Nephron progenitor cell (in vitro differentiated cells): ENCODE measurements at regions not wholly inside any gene's neighbourhood (a gene's known extent, or its start where the extent isn't known, plus 50 kb on each side); places are given as distances from the start of the nearest gene placed in this dataset.
"Not testable (repeated sequence)": the region's sequence is repeated elsewhere in the genome, so short reads cannot be mapped to it uniquely, and the experiment has no call there.

Experiments used
- DNase-seq: peaks from one replicate; pipeline ENCODE4 v3.0.0; 2021
- H3K27ac Mint-ChIP-seq: 2 replicates; pipeline ENCODE4 v1.8.0; 2021; ENCODE audit warnings: mild to moderate bottlenecking, moderate library complexity, mixed read lengths
- H3K27me3 Mint-ChIP-seq: 2 replicates; pipeline ENCODE4 v1.8.0; 2021; ENCODE audit warnings: mild to moderate bottlenecking, low read depth, mixed read lengths; ENCODE audit not compliant: poor library complexity
- H3K36me3 Mint-ChIP-seq: 2 replicates; pipeline ENCODE4 v1.8.0; 2021; ENCODE audit warnings: low read depth, mixed read lengths
- H3K4me1 Mint-ChIP-seq: 2 replicates; pipeline ENCODE4 v1.8.0; 2021; ENCODE audit warnings: mixed read lengths
- H3K4me3 Mint-ChIP-seq: 2 replicates; pipeline ENCODE4 v1.8.0; 2021; ENCODE audit warnings: mild to moderate bottlenecking, moderate library complexity, mixed read lengths
- H3K9me3 Mint-ChIP-seq: 2 replicates; pipeline ENCODE4 v1.8.0; 2021; ENCODE audit warnings: mild to moderate bottlenecking, moderate library complexity, mixed read lengths
- TF ChIP-seq, protein P1 (sequence below): fragments of 200-600 bp; sonication (generic); IDR thresholded peaks from 2 replicates; pipeline ENCODE4 v1.5.0; 2021; ENCODE audit warnings: antibody characterized with exemption

DNA sequence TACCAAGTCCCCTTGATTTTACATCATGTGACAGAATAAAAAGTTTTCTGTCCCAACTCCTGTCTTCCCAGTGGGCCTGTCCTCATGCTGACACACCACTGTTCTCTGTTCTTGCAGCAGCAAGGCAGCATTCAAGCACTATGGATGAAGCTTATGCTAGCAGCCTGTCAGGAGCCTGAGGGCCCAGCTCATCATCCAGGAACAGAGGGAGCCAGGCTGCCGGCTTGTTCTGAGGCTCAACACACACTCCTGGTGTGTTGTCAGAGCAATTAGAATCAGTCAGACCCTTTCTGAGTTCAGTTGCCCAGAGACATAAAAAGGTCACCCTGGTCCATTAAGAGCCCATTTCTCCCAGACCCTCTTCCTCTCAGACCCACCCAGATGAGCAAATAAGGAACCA, 282.9 kb downstream of the SEC16B start:
- no peak overlapping the region for H3K4me3 Mint-ChIP-seq
- no peak for DNase-seq
- H3K9me3 Mint-ChIP-seq = peaks cover 15% of the 10 kb centered on the region
- H3K27me3 Mint-ChIP-seq = peaks cover 4% of the 10 kb centered on the region
- no peak overlapping the region for H3K27ac Mint-ChIP-seq
- peaks cover 7% of the 10 kb centered on the region for H3K36me3 Mint-ChIP-seq
- H3K4me1 Mint-ChIP-seq = peaks cover 7% of the 10 kb centered on the region
- TF ChIP-seq, protein P1, sequence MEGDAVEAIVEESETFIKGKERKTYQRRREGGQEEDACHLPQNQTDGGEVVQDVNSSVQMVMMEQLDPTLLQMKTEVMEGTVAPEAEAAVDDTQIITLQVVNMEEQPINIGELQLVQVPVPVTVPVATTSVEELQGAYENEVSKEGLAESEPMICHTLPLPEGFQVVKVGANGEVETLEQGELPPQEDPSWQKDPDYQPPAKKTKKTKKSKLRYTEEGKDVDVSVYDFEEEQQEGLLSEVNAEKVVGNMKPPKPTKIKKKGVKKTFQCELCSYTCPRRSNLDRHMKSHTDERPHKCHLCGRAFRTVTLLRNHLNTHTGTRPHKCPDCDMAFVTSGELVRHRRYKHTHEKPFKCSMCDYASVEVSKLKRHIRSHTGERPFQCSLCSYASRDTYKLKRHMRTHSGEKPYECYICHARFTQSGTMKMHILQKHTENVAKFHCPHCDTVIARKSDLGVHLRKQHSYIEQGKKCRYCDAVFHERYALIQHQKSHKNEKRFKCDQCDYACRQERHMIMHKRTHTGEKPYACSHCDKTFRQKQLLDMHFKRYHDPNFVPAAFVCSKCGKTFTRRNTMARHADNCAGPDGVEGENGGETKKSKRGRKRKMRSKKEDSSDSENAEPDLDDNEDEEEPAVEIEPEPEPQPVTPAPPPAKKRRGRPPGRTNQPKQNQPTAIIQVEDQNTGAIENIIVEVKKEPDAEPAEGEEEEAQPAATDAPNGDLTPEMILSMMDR = no peak

DNA sequence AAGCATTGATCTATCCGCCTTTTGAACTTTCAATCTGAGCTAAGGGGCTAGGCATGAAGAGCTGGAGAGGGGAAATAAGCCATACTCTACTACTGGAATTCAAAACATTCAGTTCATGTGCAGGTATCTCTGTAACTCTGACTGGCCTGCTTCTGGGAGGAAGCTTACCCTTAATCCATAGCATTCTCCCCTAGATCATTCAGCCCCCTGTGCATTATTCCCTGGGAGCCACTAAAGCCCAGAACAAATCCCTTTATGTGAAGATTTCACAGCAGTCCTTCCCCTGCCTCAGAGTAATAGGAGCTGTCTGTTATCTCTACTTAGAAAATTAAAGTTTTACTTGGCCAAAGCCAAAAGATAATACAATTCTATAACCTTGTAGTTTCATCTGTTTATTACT, 300.7 kb downstream of the SEC16B start:
- H3K9me3 Mint-ChIP-seq = peaks cover 3% of the 10 kb centered on the region
- DNase-seq = no peak
- H3K36me3 Mint-ChIP-seq = no peaks in the 10 kb centered on the region
- H3K27me3 Mint-ChIP-seq = peaks cover 18% of the 10 kb centered on the region
- no peaks in the 10 kb centered on the region for H3K4me1 Mint-ChIP-seq
- H3K4me3 Mint-ChIP-seq = no peak overlapping the region
- no peak overlapping the region for H3K27ac Mint-ChIP-seq
- TF ChIP-seq, protein P1 = no peak

- TF ChIP-seq, protein P1 = no peak
- peaks cover 18% of the 10 kb centered on the region for H3K27me3 Mint-ChIP-seq
- H3K9me3 Mint-ChIP-seq = peaks cover 4% of the 10 kb centered on the region
- no peaks in the 10 kb centered on the region for H3K36me3 Mint-ChIP-seq
- no peaks in the 10 kb centered on the region for H3K4me1 Mint-ChIP-seq
- no peak for DNase-seq
- H3K4me3 Mint-ChIP-seq = no peak overlapping the region
- H3K27ac Mint-ChIP-seq = no peak overlapping the region
Observed at GRCh38 chr1:177665935-177666334, 303.9 kb downstream of the SEC16B start.

DNA sequence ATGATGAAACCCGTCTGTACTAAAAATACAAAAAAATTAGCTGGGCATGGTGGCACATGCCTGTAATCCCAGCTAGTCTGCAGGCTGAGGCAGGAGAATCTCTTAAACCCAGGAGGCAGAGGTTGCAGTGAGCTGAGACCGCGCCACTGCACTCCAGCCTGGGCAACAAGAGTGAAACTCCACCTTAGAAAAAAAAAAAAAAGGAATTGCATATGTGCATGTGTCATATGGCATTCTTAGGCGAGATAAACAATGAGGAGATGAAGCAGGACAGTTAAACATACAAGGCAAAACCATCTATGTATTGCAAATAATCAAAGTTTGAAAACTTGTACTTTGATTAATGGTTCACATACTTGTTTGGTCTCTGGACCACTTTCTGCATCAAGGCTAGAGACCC, 305.1 kb downstream of the SEC16B start:
- not testable (repeated sequence) for H3K9me3 Mint-ChIP-seq, H3K4me3 Mint-ChIP-seq, H3K36me3 Mint-ChIP-seq, DNase-seq, H3K4me1 Mint-ChIP-seq, H3K27ac Mint-ChIP-seq
- peaks cover 16% of the 10 kb centered on the region for H3K27me3 Mint-ChIP-seq

GRCh38 chr1:177660188-177660587, 309.7 kb downstream of the SEC16B start:
- Mint-ChIP-seq H3K4me3 (no peak overlapping the region), H3K27me3 (peaks cover 14% of the 10 kb centered on the region)
- TF ChIP-seq, protein P1 = no peak

DNA sequence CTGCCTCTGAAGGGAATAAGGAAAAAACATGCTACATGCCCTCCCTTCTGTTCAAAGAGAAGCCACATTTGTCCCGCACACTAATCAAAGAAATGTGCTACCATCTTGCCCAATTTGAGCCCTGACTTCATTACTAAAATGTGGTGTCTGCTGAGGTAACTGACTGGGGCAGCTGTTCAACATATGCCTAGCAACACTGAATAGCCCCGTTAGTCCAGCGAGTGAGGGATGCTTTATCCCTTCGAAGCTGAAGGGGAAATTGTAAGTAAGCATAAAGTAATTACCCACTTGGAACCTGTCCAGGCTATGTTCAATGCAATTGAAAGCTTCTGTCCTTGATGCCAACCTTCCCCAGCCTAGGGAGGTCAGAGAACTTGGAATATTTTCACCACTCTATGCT, 310.6 kb downstream of the SEC16B start:
- Mint-ChIP-seq H3K27me3 (peaks cover 7% of the 10 kb centered on the region), H3K9me3 (peaks cover 8% of the 10 kb centered on the region), H3K27ac (no peak overlapping the region), H3K4me3 (no peak overlapping the region), H3K36me3 (no peaks in the 10 kb centered on the region), H3K4me1 (peaks cover 8% of the 10 kb centered on the region)
- TF ChIP-seq, protein P1 = no peak
- no peak for DNase-seq

More at GRCh38 chr1:177660188-177660587, 309.7 kb downstream of the SEC16B start:
- no peak for DNase-seq
- Mint-ChIP-seq H3K4me1 (peaks cover 8% of the 10 kb centered on the region), H3K36me3 (no peaks in the 10 kb centered on the region), H3K9me3 (peaks cover 8% of the 10 kb centered on the region), H3K27ac (no peak overlapping the region)
